MCF 10A (cell line): ENCODE measurements at regions not wholly inside any gene's neighbourhood (a gene's known extent, or its start where the extent isn't known, plus 50 kb on each side); places are given as distances from the start of the nearest gene placed in this dataset.

ENCODE experiments used
- BruUV-seq: library from RNA; stranded (reverse); fragments of 400-500 nt; replicated peaks from 2 replicates; lab custom pipeline; 2021; lab: Mats Ljungman, UMichigan
- CTCF ChIA-PET: fragments of 300-600 bp; sonication (Branson Sonifier 250); formaldehyde crosslinking; extraction: SDS; loops from one replicate; lab custom pipeline; 2021; ENCODE audit warnings: antibody characterized with exemption, inconsistent platforms; lab: Yijun Ruan, JAX
- POLR2A ChIA-PET: fragments of 300-600, 350-650 bp; sonication (Branson Sonifier 250); formaldehyde crosslinking; extraction: SDS; loops from one replicate; lab custom pipeline; 2020; ENCODE audit warnings: antibody characterized with exemption, inconsistent platforms; lab: Yijun Ruan, JAX
- DNase-seq: peaks from one replicate; pipeline ENCODE4 v3.0.0-alpha.2; 2018; ENCODE audit not compliant: unreplicated experiment
- H3K27ac Mint-ChIP-seq: one replicate; pipeline ENCODE4 v1.8.0; 2022; ENCODE audit warnings: mild to moderate bottlenecking, low read depth, mixed read lengths; ENCODE audit not compliant: unreplicated experiment
- H3K27me3 Mint-ChIP-seq: one replicate; pipeline ENCODE4 v1.8.0; 2022; ENCODE audit warnings: mixed read lengths; ENCODE audit not compliant: insufficient read depth, unreplicated experiment
- H3K36me3 Mint-ChIP-seq: one replicate; pipeline ENCODE4 v1.8.0; 2022; ENCODE audit warnings: mild to moderate bottlenecking, moderate library complexity, mixed read lengths; ENCODE audit not compliant: insufficient read depth, unreplicated experiment
- H3K4me1 Mint-ChIP-seq: one replicate; pipeline ENCODE4 v1.8.0; 2022; ENCODE audit warnings: mixed read lengths; ENCODE audit not compliant: insufficient read depth, unreplicated experiment
- H3K4me3 Mint-ChIP-seq: one replicate; pipeline ENCODE4 v1.8.0; 2022; ENCODE audit warnings: mild to moderate bottlenecking, moderate library complexity, mixed read lengths; ENCODE audit not compliant: unreplicated experiment
- H3K9me3 Mint-ChIP-seq: one replicate; pipeline ENCODE4 v1.8.0; 2022; ENCODE audit warnings: mixed read lengths; ENCODE audit not compliant: unreplicated experiment
- intact Hi-C: fragments of 100-400 bp; cut with micrococcal nuclease; formaldehyde crosslinking; loops from 2 replicates; pipeline ENCODE4 v1.14.1; 2022
- TF ChIP-seq, protein P1 (sequence below): fragments of 200-600 bp; IDR thresholded peaks from one replicate; pipeline ENCODE4 v1.8.0; 2022; ENCODE audit warnings: antibody characterized with exemption, mild to moderate bottlenecking; ENCODE audit not compliant: unreplicated experiment

DNA sequence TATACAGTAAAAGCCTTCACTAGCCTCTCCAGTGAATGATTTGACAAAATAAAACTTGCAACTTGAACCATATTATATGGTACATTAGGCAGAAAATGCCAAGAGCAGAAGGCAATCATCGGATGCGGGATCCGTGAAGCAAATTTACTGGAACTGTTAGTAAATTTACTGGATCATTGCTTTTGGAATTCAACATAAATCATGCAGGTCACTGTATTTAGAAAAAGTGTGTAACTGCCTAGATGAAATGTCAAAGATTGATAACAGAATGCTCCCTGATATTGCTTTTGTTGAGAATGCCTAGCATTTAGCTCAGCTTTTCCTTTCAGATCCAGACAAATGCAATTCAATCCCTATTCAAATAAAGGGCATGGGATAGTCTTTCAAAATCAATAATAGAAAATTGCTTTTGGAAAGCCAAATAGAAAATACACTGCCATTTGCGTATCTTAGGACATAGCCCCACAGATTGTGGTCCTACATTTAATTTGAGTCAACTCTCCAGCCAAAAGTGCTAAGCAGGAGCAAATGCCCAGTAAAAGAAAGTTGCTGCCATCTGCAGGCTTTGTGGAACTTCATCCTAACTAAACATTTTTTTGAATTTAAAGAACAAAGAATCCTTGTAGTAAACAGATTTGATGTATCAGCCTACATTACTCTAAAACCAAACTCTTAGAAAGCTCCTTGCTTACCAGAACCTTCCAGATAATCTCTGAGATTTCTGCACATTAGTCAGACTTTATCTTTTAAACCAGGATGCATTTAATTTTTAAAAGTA lies 109.5 kb upstream of the HSF2 start:
- no TSS peak for BruUV-seq
- DNase-seq, result peak; percentile 34
- Mint-ChIP-seq H3K4me3 (no peak overlapping the region), H3K27me3 (peaks cover 71% of the 10 kb centered on the region), H3K27ac (no peak overlapping the region), H3K36me3 (no peaks in the 10 kb centered on the region), H3K4me1 (no peaks in the 10 kb centered on the region), H3K9me3 (no peaks in the 10 kb centered on the region)
- TF ChIP-seq, protein P1, sequence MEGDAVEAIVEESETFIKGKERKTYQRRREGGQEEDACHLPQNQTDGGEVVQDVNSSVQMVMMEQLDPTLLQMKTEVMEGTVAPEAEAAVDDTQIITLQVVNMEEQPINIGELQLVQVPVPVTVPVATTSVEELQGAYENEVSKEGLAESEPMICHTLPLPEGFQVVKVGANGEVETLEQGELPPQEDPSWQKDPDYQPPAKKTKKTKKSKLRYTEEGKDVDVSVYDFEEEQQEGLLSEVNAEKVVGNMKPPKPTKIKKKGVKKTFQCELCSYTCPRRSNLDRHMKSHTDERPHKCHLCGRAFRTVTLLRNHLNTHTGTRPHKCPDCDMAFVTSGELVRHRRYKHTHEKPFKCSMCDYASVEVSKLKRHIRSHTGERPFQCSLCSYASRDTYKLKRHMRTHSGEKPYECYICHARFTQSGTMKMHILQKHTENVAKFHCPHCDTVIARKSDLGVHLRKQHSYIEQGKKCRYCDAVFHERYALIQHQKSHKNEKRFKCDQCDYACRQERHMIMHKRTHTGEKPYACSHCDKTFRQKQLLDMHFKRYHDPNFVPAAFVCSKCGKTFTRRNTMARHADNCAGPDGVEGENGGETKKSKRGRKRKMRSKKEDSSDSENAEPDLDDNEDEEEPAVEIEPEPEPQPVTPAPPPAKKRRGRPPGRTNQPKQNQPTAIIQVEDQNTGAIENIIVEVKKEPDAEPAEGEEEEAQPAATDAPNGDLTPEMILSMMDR, result peak; percentile 20
- intact Hi-C loops, result no loop called here
- ChIA-PET CTCF (interaction anchor here (0.5 to 0.6 kb wide), 3 partner anchors 224 to 1236 kb away, joined by 3 to 4 read pairs (median 4); no protein-coding TSS in a partner anchor), POLR2A (no interaction called here)

DNA sequence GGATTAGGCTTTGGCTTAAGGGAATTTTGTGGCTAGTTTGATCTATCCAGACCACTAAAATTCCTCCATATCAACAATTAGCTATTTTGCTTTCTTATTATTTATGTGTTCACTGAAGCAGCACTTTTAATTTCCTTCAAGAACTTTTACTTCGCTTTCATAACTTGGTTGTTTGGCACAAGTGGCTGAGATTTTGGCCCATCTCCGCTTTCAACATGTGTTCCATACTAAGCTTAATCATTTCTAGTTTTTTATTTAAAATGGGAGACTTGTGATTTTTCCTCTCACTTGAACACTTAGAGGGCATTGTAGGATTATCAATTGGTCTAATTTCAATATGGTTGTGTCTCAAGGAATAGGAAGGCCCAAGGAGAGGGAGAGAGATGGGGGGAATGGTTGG lies 102.4 kb upstream of the HSF2 start:
- TF ChIP-seq, protein P1, result no peak
- DNase-seq, result no peak
- CTCF ChIA-PET, result interaction anchor here (0.6 to 0.8 kb wide), 3 partner anchors 11 to 977 kb away, joined by 3 to 4 read pairs (median 3); no protein-coding TSS in a partner anchor
- no peaks in the 10 kb centered on the region for H3K4me1 Mint-ChIP-seq
- no TSS peak for BruUV-seq
- no peaks in the 10 kb centered on the region for H3K9me3 Mint-ChIP-seq
- intact Hi-C loops, result no loop called here
- POLR2A ChIA-PET, result no interaction called here
- peaks cover 86% of the 10 kb centered on the region for H3K27me3 Mint-ChIP-seq
- H3K36me3 Mint-ChIP-seq, result no peaks in the 10 kb centered on the region
- no peak overlapping the region for H3K27ac Mint-ChIP-seq
- H3K4me3 Mint-ChIP-seq, result no peak overlapping the region

GRCh38 chr6:122302067-122302466 lies 97.4 kb upstream of the HSF2 start:
- Mint-ChIP-seq H3K9me3 (peaks cover 5% of the 10 kb centered on the region), H3K4me3 (no peak overlapping the region), H3K4me1 (no peaks in the 10 kb centered on the region), H3K27ac (no peak overlapping the region), H3K27me3 (peaks cover 78% of the 10 kb centered on the region), H3K36me3 (no peaks in the 10 kb centered on the region)
- CTCF ChIA-PET, result interaction anchor here (0.7 to 0.8 kb wide), 2 partner anchors 238 to 872 kb away, joined by 3 to 4 read pairs; no protein-coding TSS in a partner anchor
- TF ChIP-seq, protein P1, result no peak
- DNase-seq, result no peak
- POLR2A ChIA-PET, result no interaction called here
- BruUV-seq, result no TSS peak
- intact Hi-C loops, result no loop called here

DNA sequence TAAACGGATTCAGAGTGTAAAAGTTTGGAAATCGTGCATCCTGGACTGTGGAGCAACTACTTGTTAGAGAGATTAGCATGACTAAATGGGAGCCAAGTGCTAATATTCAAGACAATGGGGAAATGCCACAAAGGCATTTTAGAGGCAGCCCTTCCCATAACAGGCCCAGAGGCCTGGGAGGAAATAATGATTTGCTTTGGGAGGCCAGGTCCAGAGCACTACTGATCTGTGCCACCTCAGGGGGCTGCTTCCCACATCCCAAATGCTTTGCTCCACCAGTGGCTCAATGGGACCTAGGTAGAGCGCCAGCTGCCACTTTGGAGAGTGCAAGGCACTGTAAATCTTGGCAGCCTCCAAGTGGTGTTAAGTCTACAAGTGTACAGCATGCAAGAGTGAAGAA lies 91.9 kb upstream of the HSF2 start:
- Mint-ChIP-seq H3K9me3 (peaks cover 17% of the 10 kb centered on the region), H3K27me3 (peaks cover 60% of the 10 kb centered on the region), H3K36me3 (no peaks in the 10 kb centered on the region), H3K4me1 (no peaks in the 10 kb centered on the region), H3K27ac (no peak overlapping the region), H3K4me3 (no peak overlapping the region)
- ChIA-PET POLR2A (no interaction called here), CTCF (interaction anchor here (0.6 kb wide), 1 partner anchor 1131 kb away, joined by 3 read pairs; no protein-coding TSS in a partner anchor)
- no TSS peak for BruUV-seq
- intact Hi-C loops, result no loop called here
- DNase-seq, result no peak
- TF ChIP-seq, protein P1, result no peak
